HPDE6-E6E7 (cell line): ENCODE measurements at regions not wholly inside any gene's neighbourhood (a gene's known extent, or its start where the extent isn't known, plus 50 kb on each side); places are given as distances from the start of the nearest gene placed in this dataset.

Experiments used
- DNase-seq: peaks from one replicate; pipeline ENCODE4 v3.0.0; 2011; ENCODE audit warnings: missing footprints; ENCODE audit errors: extremely low spot score

DNA sequence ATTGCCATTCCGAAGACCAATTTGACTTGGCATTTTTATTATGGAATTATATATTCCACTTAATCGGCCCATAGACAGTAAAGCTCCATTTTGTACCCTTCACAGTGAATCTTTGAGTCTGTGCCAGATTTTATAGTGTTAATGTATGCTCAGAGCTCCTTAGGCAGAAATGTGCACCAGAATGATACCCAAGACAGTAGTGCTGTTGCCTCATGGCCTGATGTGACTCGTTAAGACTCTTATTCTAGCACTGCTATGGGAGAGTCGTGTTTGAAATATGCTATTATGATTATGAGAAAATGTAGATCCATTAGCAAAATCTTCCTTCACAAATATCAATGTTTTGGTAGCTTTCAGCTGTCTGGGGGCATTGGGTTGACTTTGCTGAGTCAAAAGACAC is 209.8 kb upstream of the RAG2 start:
- DNase-seq = no peak

DNA sequence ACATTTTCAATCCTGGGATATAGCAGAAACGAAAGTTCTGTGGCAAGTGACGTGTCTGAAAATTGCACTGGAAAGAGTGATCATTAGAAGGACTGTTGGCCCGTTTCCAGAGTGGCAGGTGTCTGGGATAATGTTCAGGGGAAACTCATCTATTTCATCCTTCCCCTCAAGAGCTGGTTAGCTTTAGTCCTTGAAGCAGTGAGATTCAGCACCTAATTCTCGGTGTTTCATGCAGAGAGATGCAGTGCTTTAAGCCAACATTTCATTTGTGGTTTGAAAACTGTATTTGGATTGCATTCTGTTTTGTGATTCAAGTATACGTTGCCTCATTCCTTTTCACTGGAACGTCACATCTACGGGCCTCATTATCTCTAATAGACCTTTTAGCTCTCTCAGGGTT is 205.0 kb upstream of the RAG2 start:
- no peak for DNase-seq

DNA sequence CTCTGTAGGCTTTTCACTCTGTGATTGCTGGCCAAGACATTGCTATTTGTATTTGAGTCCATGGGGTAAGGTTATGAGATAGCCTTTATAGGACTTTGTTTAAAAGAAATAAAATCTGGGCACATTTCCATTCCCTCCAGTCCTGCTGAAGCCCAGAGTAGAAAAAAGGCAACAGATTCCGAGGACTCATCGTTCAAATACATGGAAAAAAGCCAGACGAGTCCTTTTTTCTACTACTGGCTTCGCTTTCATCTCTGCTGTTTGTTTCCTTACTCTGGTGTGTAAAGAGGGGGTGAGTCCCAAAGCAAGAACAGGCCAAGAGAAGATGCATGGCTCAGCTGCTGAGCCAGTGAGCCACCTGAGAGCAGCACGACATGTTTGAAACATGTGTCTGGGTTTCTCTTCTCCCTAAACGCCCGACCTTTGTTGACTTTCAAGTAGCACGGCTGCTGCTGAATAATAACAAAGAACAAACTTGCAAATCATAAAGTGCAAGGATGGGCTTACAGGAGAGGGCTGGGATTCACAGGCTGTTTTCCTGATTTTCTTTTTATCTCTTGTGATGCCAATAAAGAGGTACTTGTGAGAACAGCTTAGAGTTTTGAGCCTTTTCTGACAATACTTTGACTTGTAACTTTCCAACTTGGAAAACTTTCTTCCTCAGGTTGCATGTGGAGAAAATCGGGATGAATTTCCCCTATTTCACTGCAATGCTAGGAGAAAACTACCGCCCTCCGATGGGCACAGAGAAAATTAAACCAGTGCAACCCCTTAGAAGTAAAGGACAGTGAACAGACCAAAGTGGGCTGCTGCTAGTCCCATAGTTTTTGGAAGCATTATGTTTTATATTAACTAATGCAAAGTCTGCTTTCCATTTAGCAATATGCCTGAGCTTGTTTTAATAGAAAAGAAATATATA is 195.2 kb upstream of the RAG2 start:
- no peak for DNase-seq

DNA sequence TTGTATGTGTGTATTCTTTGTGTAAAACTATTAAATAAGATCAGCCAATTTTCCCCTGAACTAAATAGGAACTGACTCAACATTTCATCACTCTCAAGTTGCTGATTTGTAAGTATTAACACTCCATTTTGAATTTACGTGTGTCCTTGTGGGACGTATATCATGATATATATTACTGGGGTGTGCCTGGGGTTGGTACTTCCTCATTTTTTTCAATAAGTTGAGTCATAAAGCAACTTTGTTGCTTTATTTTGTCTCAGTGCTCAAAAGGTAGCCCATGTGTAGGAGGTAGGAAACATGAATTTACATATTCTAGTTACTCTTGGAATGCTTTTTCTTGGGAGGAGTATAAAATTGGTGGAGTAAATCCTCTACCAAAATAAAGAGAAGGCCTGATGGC is 193.9 kb upstream of the RAG2 start:
- DNase-seq = no peak

DNA sequence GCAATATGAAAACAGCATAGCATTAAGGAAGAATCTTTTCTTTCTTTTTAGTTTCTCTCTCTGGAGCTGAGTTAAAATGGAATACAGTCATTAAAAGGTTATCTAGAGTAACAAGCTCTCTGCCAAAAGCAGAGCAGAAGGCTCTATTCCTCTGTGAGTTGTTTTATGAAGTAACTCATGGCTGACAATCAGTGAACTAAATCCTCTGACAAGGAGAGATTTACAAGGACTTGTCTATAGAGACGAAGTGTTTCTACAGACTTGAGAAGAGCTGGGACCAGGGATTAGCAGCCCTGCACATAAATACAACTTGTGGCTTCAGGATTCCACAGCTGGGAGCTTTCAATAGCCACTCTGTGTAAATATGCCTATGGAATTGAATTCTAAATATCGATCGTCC is 192.5 kb upstream of the RAG2 start:
- DNase-seq = no peak

DNA sequence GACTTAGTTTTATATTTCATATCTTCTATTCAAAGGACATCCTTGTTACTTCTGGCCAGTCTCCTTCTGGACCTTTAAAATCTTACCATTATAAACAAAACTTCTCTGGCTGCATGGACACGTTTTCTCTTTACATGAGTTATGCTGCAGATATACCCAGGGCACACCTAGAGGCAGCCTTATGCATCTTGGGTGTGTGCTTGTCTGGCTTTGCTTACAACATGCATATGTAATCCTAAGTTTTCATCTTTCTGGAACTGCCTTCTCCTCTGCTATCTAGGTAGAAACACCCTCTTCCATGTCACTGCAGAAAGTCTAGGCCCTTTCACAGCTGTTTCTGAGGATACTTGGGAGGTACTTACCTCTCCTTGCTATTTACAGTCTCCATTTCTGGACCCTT is 185.8 kb upstream of the RAG2 start:
- DNase-seq = no peak

DNA sequence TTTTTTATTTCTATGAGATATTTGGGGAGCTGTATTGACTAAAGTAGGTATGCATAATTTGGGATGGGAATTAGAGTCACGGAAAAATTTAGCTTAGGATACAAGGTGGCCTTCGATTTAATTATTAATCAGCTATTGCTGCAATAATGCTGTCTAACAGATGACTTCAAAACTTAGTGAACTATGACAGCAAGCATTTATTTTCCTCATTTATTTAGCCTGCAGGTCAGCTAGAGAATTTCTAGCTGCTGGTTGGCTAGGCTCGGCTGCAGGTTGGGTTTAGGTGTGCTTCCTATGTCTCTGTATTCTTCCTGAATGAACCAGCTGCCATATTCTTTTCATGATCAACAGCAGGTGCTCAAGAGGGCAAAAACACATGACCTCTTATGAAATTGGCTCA is 181.8 kb upstream of the RAG2 start:
- no peak for DNase-seq

DNA sequence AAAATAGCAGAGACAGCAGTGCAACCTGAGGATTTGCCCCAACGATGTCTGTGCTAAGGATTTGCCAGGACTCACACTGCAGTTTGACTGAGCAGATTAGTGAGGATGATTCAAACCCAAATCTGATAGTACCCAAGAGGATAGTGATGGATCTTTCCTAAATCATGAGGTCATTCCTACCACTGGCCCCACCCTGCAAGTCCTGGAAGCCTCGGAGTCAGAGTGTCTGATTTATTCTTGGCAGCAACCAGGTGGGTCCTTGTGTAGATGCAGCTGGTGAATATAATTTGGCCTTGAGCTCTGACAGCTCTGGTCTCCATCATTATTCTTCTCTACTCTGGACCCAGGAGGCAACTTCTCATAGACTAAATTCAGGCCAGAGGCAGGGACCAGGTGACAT is 179.3 kb upstream of the RAG2 start:
- DNase-seq = no peak

DNA sequence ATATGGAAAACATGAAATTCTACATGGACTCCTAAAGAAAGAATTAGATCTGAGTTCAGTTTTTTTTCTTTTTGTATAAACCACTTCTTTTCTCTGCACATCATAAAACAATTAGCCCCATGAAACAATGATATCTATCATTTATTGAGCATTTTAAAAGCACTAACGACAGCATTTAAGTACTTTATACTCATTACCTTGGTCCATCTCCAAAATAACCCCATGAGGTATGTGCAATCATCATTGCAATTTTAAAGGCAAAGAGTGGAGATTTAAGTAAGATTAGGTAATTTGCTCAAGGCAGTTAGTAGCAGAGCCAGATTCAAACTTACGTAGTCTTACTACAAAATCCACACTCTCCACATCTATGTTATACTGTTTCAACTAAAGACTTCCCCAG is 177.7 kb upstream of the RAG2 start:
- no peak for DNase-seq

DNA sequence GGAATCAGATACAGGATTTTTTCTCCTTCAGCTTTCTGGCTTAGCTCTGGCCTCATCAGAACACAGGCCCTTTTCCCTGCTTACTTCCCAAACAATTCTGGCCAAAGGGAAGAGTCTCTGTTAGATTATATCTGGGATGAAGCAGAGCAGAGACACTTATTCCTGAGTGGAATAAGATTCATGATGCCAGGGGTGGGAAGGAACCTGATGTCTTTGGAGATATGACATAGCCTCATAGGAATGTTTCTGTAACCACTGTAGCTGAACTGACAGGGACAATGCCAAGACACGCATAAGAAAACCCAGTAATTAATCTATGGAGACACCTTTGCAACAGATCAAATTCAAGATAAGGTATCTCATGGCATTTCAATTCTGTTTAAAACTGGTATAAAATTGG is 177.1 kb upstream of the RAG2 start:
- DNase-seq = no peak

DNA sequence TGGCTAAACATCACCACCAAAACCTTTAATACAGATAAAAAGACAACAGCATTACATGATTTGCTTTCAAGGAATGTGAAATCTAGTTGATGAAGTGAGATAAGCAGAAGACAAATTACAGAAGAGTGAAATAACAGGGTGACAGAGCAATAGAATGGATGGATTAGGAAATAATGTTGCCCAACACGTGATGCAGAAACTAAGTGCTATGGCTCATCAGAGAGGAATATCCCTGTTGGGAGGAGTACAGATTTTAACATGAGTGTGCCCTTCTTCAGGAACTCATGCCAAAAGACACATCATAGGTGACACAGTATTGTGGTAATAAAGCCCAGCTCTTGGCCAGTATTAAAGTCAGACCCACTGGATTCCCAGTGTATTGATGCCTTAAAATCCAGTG is 176.6 kb upstream of the RAG2 start:
- peak; percentile 17 for DNase-seq

DNA sequence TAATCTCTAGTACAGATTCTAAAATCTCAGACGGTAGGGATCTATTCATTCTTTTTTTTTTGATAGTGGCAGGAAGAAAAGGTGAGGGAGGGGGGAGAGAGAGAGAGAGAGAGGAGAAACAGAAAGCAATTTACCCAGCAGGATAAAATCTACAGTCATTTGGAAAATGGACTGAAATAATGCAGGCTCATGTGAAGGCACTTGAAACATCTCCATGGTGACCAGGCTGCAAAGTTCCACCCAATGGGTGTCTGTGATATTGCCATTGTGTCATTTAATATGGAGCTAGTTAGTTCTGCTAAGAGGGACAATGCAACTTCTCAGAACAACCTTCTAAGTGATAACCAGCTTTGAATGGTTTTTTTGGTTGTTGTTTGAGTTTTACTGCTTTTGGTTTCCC is 165.2 kb upstream of the RAG2 start:
- DNase-seq = no peak

DNA sequence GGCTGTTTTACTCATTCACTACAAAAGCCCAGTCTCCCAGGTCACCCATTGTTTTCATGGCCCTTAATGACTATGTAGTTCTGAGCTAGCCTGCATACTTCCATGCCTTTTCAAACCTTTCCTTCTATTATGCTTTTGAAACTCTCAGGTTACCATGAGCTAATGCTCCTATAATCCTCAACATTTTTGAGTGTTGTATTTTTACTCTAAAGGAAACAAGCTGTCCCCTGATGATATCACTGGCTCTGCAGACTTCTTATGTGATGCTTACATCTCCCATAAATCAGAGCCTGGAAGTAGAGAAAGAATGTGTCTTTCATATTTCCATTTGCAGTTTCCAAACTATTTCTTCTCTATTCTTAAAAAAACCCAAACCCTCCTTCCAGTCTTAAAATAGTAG is 159.0 kb upstream of the RAG2 start:
- DNase-seq = no peak

DNA sequence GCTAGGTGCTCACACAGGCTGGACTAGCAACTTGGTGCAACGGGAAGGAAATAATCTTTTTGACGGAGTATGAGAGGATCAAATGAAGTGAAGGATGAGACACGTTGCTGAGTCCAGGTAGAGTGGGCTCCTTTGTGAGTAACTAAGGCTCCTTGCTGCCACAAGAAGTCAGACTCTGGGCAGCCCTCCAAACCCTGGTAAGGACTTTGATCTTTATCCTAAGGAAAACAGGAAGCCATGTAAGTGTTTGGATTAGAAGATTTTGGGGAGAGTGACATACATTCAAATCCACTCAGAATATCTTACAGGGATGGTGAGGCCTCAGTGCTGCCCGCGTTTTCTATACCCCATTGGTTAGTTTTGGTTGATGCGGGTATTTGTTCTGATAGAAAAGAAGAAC is 155.9 kb upstream of the RAG2 start:
- no peak for DNase-seq

DNA sequence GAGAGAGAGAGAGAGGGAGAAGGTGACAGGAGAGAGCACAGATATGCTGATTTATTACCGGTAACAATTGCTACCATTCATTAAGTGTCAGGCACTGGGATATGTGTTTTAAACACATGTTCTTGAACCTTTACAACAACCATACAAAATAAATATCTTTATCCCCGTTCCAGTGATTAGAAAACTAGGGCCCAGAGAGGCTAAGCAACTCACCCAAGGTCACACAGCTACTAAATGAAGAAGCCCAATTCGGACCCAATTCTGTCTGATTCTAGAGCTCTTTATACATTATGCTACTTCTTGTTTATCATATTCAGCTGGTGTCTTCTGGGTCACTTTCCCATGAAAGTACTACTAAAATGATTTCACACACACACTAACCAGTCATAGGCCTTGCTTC is 154.0 kb upstream of the RAG2 start:
- no peak for DNase-seq

DNA sequence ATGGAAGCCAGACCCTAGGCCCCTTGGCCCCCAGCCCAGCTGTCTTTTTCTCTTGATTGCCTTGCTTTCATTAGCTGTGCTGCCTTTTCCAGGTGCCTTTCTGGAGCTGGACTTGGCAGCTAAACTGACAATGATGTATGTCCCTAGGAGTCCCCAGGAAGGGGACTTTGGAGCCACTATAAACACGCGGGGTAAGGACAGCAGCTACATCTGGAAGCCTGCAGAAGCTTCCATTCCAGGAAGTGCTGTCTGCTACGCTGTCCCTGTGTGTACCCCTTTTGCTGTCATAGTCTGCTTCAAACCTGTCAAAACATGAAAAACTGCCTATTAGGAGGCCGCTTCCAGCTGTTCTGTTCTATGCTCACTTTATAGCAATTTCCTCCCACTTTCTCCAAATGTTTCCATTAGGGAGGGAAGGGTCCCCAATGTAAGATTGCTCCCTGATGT is 153.3 kb upstream of the RAG2 start:
- DNase-seq = no peak

DNA sequence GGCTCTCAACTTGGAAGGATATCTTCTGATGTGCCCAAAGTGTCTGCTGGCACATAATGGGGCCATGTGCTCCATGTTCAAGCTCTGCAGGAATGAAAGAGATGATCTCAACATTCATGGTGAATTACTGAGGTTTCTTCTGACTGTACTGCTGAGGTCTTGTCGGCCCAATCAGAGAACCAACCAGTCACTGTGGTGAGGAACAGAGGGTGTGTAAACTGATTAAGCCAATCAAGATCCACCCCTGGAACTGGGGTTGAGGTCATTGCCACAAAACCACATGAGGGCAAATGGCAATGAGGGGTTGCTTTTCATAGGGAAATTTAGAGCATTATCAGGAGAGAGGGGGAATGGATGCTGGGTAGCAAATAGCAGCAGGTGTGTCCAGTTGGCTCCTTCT is 152.3 kb upstream of the RAG2 start:
- DNase-seq = no peak

DNA sequence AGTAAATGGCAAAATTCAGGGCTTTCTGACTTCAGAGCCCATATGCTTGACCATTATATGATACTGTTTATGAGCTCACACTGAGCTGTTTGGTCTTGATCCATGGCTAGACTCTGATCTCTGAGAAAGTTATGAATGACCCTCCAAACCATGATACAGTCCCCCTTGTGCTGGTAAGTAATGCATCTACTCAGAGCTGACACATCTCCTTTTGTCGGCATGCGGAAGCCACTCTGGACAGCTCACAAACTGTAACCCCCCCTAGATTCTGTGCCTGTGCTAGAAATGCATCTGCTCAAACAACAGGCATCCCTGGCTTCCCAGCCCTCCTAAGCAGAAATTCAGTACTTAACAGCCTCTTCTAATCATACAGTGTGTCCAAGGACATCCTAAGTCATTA is 150.8 kb upstream of the RAG2 start:
- no peak for DNase-seq

DNA sequence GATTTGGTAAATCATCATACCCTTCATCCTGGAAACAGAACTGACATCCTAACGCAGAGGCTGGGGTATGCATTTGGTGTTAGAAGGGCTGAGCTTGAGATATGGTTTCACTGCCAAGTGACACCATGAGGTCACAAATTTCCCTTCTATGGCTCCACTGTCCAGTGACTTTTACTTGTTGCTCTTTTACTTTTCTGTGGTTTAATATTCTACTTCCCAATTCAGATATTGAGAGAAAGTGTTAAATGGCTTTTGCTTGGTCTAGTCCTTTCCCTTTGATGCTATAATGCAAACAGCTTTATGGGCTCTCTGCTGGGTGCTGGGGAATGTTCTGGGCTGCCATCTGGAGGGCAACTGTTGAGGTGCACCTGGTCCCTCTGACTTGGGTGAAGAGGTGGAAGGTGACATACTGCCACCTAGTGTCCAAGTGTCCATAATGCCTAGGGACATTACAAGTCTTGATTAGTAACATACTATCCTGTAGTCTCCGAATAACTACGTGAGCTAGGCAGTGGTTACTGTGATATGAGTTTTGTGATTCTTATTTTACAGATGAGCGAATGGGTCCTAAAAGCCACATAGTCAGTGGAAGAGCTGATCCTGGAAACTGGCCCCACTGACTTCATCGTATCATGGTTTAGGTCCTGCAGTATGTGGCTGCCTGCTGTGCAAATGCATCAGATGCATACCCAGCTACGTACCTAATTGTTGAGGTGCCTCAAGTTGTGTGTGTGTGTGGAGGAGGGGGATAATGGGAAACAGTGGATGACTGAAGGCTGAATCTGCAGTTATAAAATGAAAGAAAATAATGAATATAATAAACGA is 149.1 kb upstream of the RAG2 start:
- DNase-seq = peak; percentile 66

DNA sequence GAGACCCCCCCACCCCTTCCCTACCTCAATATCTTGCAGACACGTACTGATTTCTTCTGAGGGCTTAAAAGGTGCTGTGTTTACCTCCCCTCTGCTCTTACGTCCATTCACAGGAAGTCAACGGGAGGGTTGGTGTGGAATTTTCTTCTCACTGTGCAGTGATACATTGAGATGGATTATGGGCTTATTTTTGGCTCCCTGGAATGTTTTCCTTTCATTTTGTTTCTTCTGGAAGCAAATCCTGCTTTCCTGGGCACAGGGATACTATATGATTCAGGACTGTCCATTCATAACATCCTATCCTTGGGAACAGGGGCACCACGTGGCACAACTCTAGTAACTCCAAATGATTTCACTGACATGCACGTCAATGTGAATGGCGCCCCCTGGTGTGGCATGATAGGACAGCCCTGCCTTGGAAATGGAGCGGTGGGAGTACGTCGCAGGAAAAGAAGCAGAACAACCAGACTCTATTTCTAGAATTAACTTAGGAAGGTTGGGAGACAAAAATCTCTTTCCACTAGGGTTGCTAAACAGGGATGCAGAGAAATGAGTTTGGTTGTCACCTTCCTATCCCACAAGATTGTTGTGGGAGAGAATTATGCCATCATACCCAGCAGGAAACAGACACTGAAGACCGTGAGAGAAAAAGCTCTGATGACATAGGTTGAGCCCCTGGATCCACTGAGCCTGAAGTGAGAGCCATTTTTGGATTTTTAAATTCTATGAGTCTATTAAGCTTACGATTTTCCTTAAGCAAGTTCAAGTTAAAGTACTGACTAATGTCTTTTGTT is 146.5 kb upstream of the RAG2 start:
- peak; percentile 11 for DNase-seq

DNA sequence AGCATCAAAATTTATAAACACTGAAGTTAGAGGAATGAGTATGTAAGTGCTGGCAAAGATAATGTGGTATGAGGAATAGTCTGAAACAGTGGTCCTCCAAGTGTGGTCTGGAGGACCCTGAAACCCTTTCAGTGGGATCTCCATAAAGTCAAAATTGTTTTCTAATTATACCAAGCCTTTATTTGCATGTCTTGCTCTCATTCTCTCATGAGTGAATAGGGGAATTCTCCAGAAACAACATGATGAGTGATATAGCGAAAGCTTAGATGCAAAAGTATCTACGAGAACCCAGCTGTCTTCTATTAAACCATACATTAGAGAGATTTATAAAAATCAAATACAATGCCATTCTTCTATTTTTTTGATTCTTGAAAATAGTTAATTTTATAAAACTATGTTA is 145.0 kb upstream of the RAG2 start:
- DNase-seq = no peak

DNA sequence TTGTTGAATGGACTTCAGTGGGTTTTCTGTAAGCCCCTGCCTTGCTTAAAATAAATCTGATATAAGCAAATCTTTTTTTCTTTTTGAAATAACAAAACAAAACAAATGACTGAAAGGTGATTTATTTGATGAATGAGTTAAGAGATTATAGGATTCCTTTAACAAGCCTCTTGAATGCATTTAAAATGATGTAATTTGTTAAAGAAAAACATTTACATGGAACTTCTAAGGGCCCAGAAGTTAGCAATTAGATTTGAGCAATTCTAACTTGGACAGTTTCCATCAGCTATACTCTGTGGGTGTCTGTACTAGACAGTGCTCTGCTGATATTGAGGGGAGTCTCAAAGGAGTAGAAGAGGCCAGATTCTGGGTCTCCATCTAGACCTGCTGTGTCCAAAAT is 143.5 kb upstream of the RAG2 start:
- DNase-seq = no peak
